NCI-H345 (cell line): ENCODE measurements at regions not wholly inside any gene's neighbourhood (a gene's known extent, or its start where the extent isn't known, plus 50 kb on each side); places are given as distances from the start of the nearest gene placed in this dataset.
"Not testable (repeated sequence)": the region's sequence is repeated elsewhere in the genome, so short reads cannot be mapped to it uniquely, and the experiment has no call there.

Source experiments
- DNase-seq: peaks from one replicate; lab custom pipeline; 2025; lab: John Stamatoyannopoulos, UW

- DNase-seq: no peak
Observed at GRCh38 chr9:12272471-12273120, 420.6 kb upstream of the TYRP1 start.

DNA sequence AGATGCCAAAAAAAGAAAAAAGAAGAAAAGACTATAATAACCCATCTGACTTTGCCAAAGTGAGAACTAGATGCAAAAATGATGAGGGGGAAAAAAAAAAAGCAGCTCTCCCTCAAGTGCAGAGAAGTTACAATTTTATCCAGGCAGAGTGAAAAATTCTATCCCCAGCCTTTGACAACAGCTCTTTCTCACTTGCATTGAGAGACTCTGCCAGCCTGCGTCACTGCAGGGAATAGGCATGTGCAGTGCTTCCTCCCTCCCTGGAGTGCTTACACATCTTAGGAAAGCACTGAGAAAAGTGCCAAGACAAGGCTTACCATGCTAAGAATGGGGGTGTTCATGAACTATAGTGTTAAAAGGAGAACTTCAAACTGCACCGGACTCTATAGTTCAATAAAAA is 418.6 kb upstream of the TYRP1 start:
- no peak for DNase-seq

GRCh38 chr9:12276505-12276904 is 416.7 kb upstream of the TYRP1 start:
- DNase-seq: no peak

GRCh38 chr9:12289711-12290110 is 403.5 kb upstream of the TYRP1 start:
- DNase-seq: no peak

DNA sequence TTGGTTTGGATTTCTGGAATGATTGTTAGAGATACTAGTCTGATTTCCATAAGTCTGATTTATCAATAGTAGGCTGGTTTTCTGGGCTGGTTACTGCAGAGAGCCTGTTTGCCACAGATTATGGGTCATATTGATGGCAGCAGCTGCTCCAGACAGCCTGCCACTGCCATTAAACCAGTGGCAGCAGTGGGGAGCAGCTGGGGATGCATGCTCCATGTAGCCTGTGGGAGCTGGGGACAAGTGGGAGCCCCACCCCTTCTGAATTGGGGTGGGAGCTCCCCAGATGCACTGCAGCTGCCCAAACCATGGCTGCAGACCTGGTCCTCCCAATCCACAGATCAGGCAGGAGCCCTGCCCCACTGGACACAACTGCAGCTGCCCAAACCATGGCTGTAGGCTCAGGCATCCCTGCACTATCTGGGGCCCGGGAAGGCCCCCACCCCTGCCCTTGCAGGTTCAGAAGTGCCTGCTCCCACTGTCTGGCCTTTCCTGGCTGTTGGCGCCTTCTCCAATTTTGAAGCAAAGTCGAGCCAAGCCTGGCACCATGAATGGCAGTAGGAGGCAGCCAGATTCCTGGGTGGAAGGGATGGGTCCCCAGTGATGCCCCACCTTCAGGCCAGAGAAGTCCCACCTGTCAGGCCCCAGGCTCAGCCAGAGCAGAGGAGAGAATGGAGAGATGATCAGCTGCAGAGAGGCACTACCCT is 402.9 kb upstream of the TYRP1 start:
- no peak for DNase-seq

GRCh38 chr9:12305211-12305610 is 388.0 kb upstream of the TYRP1 start:
- DNase-seq: no peak

- no peak for DNase-seq
Observed at GRCh38 chr9:12314589-12314988, 378.6 kb upstream of the TYRP1 start.

GRCh38 chr9:12318732-12319685 is 374.2 kb upstream of the TYRP1 start:
- no peak for DNase-seq

GRCh38 chr9:12329623-12329985 is 363.6 kb upstream of the TYRP1 start:
- DNase-seq: no peak

DNA sequence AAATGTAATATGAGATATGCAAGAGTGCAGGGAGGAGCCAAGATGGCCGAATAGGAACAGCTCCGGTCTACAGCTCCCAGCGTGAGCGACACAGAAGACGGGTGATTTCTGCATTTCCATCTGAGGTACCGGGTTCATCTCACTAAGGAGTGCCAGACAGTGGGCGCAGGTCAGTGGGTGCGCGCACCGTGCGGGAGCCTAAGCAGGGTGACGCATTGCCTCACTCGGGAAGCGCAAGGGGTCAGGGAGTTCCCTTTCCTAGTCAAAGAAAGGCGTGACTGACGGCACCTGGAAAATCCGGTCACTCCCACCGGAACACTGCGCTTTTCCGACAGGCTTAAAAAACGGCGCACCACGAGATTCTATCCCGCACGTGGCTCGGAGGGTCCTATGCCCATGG is 359.2 kb upstream of the TYRP1 start:
- not testable (repeated sequence) for DNase-seq

DNA sequence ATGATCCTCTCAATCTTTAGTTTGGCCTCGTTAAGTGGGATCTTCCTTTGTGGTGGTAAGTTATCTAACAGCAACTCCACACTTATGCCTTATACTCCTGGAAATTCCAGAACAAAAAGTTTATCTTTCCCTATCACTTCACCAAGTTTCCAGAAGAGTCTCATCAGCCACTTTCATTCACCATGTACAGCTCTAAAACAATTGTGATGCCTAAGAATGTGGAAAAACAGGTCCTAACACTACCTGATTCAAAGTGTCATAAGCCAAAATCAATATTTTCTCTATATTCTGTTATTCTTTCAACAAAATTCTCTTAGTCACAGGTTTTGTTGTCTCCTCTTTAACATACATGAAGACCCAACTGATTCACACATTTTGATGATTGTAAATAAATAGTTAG is 342.4 kb upstream of the TYRP1 start:
- no peak for DNase-seq

- DNase-seq: no peak
Observed at GRCh38 chr9:12351293-12352044, 341.7 kb upstream of the TYRP1 start.

- DNase-seq: no peak
Observed at GRCh38 chr9:12352045-12352315, 341.2 kb upstream of the TYRP1 start.

DNA sequence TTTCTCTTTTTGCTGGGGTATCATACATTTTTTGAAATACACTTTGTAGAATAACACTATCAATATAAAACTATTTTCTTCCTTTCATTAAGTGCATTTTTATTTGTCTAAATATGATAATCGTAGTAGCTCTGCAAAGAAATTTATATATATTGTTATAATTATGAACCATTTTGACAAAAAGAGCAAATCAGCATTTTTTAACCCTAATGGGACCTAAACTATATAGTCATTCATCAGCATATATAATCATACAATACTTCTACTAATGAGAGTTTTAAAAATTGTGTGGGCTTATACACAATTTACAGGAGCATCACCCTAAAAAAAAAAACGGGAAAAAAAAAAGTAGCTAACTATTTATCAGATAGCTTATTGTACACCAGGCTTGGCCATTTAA is 329.7 kb upstream of the TYRP1 start:
- DNase-seq: no peak

- DNase-seq: no peak
Observed at GRCh38 chr9:12368569-12368968, 324.6 kb upstream of the TYRP1 start.

- no peak for DNase-seq
Observed at GRCh38 chr9:12391839-12392509, 301.2 kb upstream of the TYRP1 start.

DNA sequence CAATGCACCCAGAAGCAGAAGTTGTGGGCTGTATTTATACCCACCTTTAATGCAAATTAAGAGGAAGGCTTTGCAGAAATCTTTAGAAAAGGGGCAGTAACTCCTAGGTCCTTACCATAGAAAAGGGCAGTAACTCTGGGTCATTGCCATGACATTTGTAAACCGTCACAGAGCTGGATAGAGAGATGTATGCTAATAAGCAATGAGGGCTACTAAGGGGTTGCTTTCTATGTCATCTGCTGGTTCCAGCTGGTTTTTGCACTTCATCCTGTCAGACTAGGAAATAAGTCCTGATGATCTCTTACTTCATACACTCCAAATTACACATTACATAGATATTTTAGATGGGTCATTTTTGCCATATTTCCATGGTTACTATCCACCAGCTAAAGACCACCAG is 299.1 kb upstream of the TYRP1 start:
- DNase-seq: no peak

DNA sequence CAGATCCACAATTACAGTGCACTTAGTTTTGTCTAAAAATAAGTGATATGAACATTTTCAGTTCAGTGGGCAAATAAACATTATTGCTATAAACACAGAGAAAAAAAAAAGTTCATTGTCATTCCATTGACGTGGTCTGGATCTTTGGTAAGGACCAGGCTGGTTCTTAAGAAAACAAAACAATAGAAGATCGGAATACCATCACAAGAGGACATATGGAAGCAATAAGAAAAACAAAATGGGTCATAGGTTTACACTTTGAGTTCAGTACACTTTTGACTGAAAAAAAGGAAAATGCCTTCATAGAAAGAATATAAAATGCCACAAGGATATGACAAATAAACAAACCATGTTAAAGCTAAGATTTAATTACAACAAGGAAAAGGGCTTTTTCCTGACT is 289.5 kb upstream of the TYRP1 start:
- DNase-seq: no peak

DNA sequence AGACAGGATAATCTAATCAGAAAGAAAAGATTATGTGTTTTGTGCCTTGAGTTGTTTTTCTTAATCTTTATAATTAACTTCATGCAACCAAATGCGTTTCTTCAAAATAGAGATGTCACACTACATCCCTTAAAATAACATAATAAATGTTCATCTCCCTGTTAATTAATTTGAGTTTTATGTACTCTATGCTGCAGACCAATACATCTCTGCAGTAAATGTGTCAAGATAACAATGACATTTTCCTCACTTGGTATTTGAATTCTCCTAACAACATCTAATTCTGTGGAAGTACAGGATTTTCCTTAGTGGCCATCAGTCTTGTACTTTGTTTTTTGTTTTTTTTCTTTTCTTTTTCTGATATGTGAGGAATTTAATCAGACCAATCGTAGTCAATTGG is 279.2 kb upstream of the TYRP1 start:
- no peak for DNase-seq

DNA sequence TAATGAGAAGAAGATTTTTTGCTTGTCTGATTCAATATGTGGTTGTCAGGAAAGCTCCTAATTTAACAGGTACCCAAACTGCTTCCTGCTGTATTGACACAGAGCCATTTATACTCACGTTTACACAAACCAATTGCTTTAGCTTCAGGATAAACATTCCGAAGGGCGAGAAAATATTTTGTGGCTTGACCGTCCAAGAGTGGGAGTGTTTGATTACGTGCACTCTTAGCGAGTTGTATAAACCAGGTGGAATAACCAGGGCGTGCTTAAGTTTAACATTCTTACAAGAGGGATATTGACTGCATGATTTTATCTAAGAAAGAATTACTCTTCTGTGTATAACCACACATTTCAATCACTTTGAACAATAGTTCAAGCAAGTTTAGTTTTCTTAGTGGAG is 278.7 kb upstream of the TYRP1 start:
- no peak for DNase-seq

DNA sequence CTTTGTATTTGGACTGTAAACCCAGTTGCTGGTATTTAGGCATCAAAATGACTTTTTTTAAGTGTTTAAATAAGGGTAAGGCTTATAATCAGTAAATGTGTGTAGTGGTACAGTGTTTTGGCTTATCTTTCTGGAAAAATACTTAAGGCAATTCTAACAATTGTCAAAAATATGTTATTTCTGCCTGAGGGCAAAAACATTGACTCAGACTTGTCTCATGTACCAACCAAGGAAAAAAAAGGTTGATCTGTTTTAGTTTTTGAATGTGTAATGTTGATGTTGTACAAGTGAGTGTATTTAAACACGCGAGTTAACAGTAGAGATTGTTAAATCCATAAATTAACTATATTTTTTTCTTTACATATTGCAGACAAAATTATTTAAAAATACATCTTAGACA is 277.8 kb upstream of the TYRP1 start:
- DNase-seq: no peak

DNA sequence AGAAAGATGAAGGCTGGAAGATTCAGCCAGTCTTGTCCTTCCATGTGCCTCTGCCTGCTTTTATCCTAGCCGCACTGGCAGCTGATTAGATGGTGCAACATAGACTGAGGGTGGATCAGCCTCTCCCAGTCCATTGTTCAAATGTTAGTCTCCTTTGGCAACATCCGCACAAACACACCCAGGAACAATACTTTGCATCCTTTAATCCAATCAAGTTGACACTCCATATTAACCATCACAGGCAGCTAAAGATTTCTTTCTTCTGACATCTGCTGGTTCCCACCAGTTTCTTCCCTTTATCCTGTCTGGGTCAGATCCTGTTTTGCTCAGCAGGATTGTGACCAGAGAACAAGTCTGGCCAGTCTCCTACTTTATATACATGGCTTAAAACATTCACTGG is 276.5 kb upstream of the TYRP1 start:
- DNase-seq: no peak
